LNCaP clone FGC (cell line): ENCODE measurements at regions not wholly inside any gene's neighbourhood (a gene's known extent, or its start where the extent isn't known, plus 50 kb on each side); places are given as distances from the start of the nearest gene placed in this dataset.

Experiments
- DNase-seq: peaks from one replicate; pipeline ENCODE4 v3.0.0-alpha.2; 2011; ENCODE audit warnings: low read depth
- H3K4me3 ChIP-seq: 2 replicates; pipeline ENCODE4 v1.5.1; 2011; ENCODE audit warnings: mild to moderate bottlenecking, low read depth, low read length, control low read depth
- TF ChIP-seq, protein P1 (sequence below): IDR thresholded peaks from 2 replicates; pipeline ENCODE4 v1.5.1; 2012; ENCODE audit warnings: mild to moderate bottlenecking; ENCODE audit not compliant: control insufficient read depth, insufficient read depth; ENCODE audit errors: extremely low read depth

DNA sequence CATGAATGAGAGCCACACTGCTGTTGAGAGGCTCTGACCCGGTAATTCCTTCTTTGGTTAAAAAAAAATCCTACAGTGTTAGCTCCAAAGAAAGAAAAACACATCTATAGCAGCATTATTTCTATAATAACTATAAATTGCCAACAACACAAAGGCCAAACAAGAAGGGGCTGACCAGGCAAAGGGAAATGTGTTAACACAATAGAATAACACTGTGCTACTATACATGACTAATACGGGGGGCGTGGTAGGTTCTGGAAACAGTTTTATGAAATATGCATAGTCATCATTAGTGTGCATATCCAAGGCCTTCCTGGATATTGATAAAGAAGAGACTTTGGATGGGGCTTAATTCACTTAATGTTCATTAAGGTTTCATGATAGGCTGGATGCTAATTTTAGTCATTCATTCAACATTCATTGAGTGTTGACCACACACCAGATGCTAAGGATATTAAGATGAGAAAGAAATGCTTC lies 50.0 kb upstream of the CCL1 start:
- TF ChIP-seq, protein P1, sequence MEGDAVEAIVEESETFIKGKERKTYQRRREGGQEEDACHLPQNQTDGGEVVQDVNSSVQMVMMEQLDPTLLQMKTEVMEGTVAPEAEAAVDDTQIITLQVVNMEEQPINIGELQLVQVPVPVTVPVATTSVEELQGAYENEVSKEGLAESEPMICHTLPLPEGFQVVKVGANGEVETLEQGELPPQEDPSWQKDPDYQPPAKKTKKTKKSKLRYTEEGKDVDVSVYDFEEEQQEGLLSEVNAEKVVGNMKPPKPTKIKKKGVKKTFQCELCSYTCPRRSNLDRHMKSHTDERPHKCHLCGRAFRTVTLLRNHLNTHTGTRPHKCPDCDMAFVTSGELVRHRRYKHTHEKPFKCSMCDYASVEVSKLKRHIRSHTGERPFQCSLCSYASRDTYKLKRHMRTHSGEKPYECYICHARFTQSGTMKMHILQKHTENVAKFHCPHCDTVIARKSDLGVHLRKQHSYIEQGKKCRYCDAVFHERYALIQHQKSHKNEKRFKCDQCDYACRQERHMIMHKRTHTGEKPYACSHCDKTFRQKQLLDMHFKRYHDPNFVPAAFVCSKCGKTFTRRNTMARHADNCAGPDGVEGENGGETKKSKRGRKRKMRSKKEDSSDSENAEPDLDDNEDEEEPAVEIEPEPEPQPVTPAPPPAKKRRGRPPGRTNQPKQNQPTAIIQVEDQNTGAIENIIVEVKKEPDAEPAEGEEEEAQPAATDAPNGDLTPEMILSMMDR = no peak
- H3K4me3 ChIP-seq = no peak overlapping the region

More for the DNA sequence above, 50.0 kb upstream of the CCL1 start:
- no peak for DNase-seq
